HepG2 (cell line): ENCODE measurements at regions not wholly inside any gene's neighbourhood (a gene's known extent, or its start where the extent isn't known, plus 50 kb on each side); places are given as distances from the start of the nearest gene placed in this dataset.

Source experiments
- ATAC-seq: fragments of 200-7000 bp; cut with Tn5 transposase; 3 replicates; pipeline ENCODE4 v1.9.1; 2020; ENCODE audit warnings: mild to moderate bottlenecking, moderate library complexity
- BruUV-seq: library from RNA; stranded (reverse); fragments of 400-500 nt; replicated peaks from 2 replicates; lab custom pipeline; 2021; lab: Mats Ljungman, UMichigan
- CTCF ChIA-PET: fragments of 300-600 bp; formaldehyde crosslinking; extraction: SDS; loops from one replicate; lab custom pipeline; 2021; ENCODE audit warnings: low total read pairs, inconsistent platforms, low intra/inter-chr PET ratio; lab: Yijun Ruan, JAX
- POLR2A ChIA-PET: fragments of 350-600 bp; sonication (Branson Sonifier 250); formaldehyde crosslinking; loops from one replicate; lab custom pipeline; 2020; ENCODE audit warnings: antibody characterized with exemption, inconsistent platforms; lab: Yijun Ruan, JAX
- DNase-seq: peaks from one replicate; pipeline ENCODE4 v3.0.0-alpha.2; 2015; ENCODE audit warnings: low spot score
- FAIRE-seq: peaks from 3 replicates; lab custom pipeline; 2011; peaks lifted over from hg19 to GRCh38; lab: Jason Lieb, UNC
- H2AFZ ChIP-seq: one replicate; pipeline ENCODE4 v1.6.1; 2011; ENCODE audit warnings: low read length, inconsistent platforms
- H3K27ac ChIP-seq: fragments of 300-600 bp; 3 replicates; pipeline ENCODE4 v1.8.0; 2011; ENCODE audit warnings: mixed run types, mild to moderate bottlenecking, mixed read lengths, low read length, inconsistent platforms; ENCODE audit not compliant: insufficient read depth; ENCODE audit errors: extremely low read length
- H3K27me3 ChIP-seq, 2 experiments: fragments of 200-600 bp in 1 of 2; 2 replicates in 1 of 2; 3 replicates in 1 of 2; pipeline versions ENCODE4 v1.6.0 to v1.8.0; 2011; ENCODE audit warnings: low read length in 2 of 2, mild to moderate bottlenecking in 2 of 2, moderate library complexity in 2 of 2, inconsistent platforms in 1 of 2; ENCODE audit not compliant: insufficient read depth in 2 of 2, control insufficient read depth in 1 of 2
- H3K36me3 ChIP-seq, 2 experiments: fragments of 200-600 bp in 1 of 2; replicated peaks in 1 of 2; 2 replicates in 1 of 2; 3 replicates in 1 of 2; pipeline versions ENCODE4 v1.5.1 to v1.8.0; 2011; ENCODE audit warnings: low read length in 2 of 2, inconsistent platforms in 1 of 2; ENCODE audit not compliant: insufficient read depth in 2 of 2, control insufficient read depth in 1 of 2
- H3K4me1 ChIP-seq: 2 replicates; pipeline ENCODE4 v1.5.1; 2012; ENCODE audit warnings: low read length, inconsistent platforms; ENCODE audit not compliant: insufficient read depth
- H3K4me2 ChIP-seq: 2 replicates; pipeline ENCODE4 v1.6.0; 2011; ENCODE audit warnings: low read depth, low read length, inconsistent platforms
- H3K4me3 ChIP-seq, 3 experiments: fragments of 200-600 bp in 1 of 3; sonication (generic), shearing (Covaris generic) in 1 of 3; replicated peaks in 1 of 3; 2 replicates each; pipeline ENCODE4 v1.5.1; 2011 to 2016; ENCODE audit warnings: low read length in 3 of 3, inconsistent platforms in 2 of 3, low read depth in 2 of 3, mild to moderate bottlenecking in 2 of 3, control low read depth in 1 of 3, mixed read lengths in 1 of 3; ENCODE audit not compliant: insufficient read depth in 1 of 3
- H3K79me2 ChIP-seq: one replicate; pipeline ENCODE4 v1.6.1; 2011; ENCODE audit warnings: low read length, inconsistent platforms; ENCODE audit not compliant: insufficient read depth
- H3K9ac ChIP-seq: 2 replicates; pipeline ENCODE4 v1.6.0; 2011; ENCODE audit warnings: mild to moderate bottlenecking, low read depth, low read length, inconsistent platforms; ENCODE audit not compliant: insufficient read depth
- H3K9me3 ChIP-seq: 2 replicates; pipeline ENCODE4 v1.5.1; 2012; ENCODE audit warnings: mild to moderate bottlenecking, low read length
- H4K20me1 ChIP-seq: 2 replicates; pipeline ENCODE4 v1.6.0; 2011; ENCODE audit warnings: inconsistent platforms, mild to moderate bottlenecking, low read length, moderate library complexity; ENCODE audit not compliant: insufficient read depth
- ATF3 ChIP-seq: sonication (generic); formaldehyde crosslinking; IDR thresholded peaks from 2 replicates; pipeline ENCODE4 v1.4.0; 2020; ENCODE audit warnings: missing genetic modification reagents
- CEBPB ChIP-seq: IDR thresholded peaks from 2 replicates; pipeline ENCODE4 v1.6.1; 2011; ENCODE audit warnings: low read depth, low read length, improper control_type of control experiment, borderline replicate concordance
- ELF3 ChIP-seq: IDR thresholded peaks from 2 replicates; pipeline ENCODE4 v1.6.1; 2016; ENCODE audit warnings: missing genetic modification reagents, missing compliant biosample characterization
- GPBP1L1 ChIP-seq: sonication (generic); formaldehyde crosslinking; IDR thresholded peaks from 2 replicates; pipeline ENCODE4 v1.5.0; 2020; ENCODE audit warnings: mild to moderate bottlenecking, missing genetic modification reagents
- HBP1 ChIP-seq: IDR thresholded peaks from 2 replicates; pipeline ENCODE4 v1.6.1; 2016; ENCODE audit warnings: low read depth, control low read depth
- HMG20B ChIP-seq: conservative IDR thresholded peaks from 2 replicates; pipeline ENCODE4 v1.6.1; 2016; ENCODE audit warnings: missing genetic modification reagents, missing compliant biosample characterization
- HOXA5 ChIP-seq: sonication (generic); formaldehyde crosslinking; IDR thresholded peaks from 2 replicates; pipeline ENCODE4 v1.4.0; 2020; ENCODE audit warnings: missing genetic modification reagents
- NBN ChIP-seq: fragments of 450-650 bp; conservative IDR thresholded peaks from 2 replicates; pipeline ENCODE4 v1.6.1; 2017
- TFDP1 ChIP-seq: IDR thresholded peaks from 2 replicates; pipeline ENCODE4 v1.6.1; 2016; ENCODE audit warnings: missing compliant biosample characterization, missing genetic modification reagents, borderline replicate concordance
- WGBS: methylation state at CpG from one replicate; pipeline ENCODE4 v1.1.6; 2017; ENCODE audit warnings: low lambda C conversion rate; 5-methylcytosine and 5-hydroxymethylcytosine counted together
- in situ Hi-C: cut with HindIII; loops from 2 replicates; pipeline ENCODE4 v1.10.0; 2017; ENCODE audit warnings: low pct_unique_long_range_greater_than_20kb; ENCODE audit not compliant: extremely low pct_ligation_motif_present
- intact Hi-C: fragments of 100-400 bp; cut with micrococcal nuclease; formaldehyde crosslinking; loops from one replicate; pipeline ENCODE4 v1.10.0; 2022; ENCODE audit not compliant: unreplicated experiment

GRCh38 chr18:67865400-67865799 is 348.9 kb upstream of the DSEL start:
- in situ Hi-C loops (no loop called here), intact Hi-C loops (no loop called here)
- ChIA-PET POLR2A (no interaction called here), CTCF (no interaction called here)
- BruUV-seq: no TSS peak
- Histone ChIP-seq H3K27me3 (no peaks in the 10 kb centered on the region), H2AFZ (no peak overlapping the region), H3K79me2 (no peaks in the 10 kb centered on the region), H4K20me1 (no peaks in the 10 kb centered on the region), H3K36me3 (no peaks in the 10 kb centered on the region), H3K4me2 (no peak overlapping the region), H3K4me1 (no peaks in the 10 kb centered on the region), H3K27ac (no peak overlapping the region), H3K9me3 (no peaks in the 10 kb centered on the region), H3K4me3 (no peak overlapping the region), H3K9ac (no peak overlapping the region)
- WGBS: 29% methylated on average over 4 of the region's 4 CpGs
- no peak for ATAC-seq
- FAIRE-seq: no peak
- DNase-seq: no peak
- no peak for TF ChIP-seq ATF3 (CRISPR knock-in tag)
- peak; percentile 64; the same call in 1 of the 2 replicates for TF ChIP-seq CEBPB

- Histone ChIP-seq H3K4me3 (no peak overlapping the region), H3K4me2 (no peak overlapping the region), H3K9ac (no peak overlapping the region), H3K27me3 (no peaks in the 10 kb centered on the region), H3K4me1 (no peaks in the 10 kb centered on the region), H3K79me2 (no peaks in the 10 kb centered on the region), H3K9me3 (no peaks in the 10 kb centered on the region), H2AFZ (no peak overlapping the region), H4K20me1 (no peaks in the 10 kb centered on the region), H3K36me3 (no peaks in the 10 kb centered on the region), H3K27ac (no peak overlapping the region)
- ATAC-seq (no peak), FAIRE-seq (no peak), DNase-seq (no peak)
- in situ Hi-C loops (no loop called here), intact Hi-C loops (no loop called here)
- no TSS peak for BruUV-seq
- CTCF ChIA-PET: no interaction called here
- POLR2A ChIA-PET: no interaction called here
- WGBS: 8% methylated on average over 2 of the region's 2 CpGs
- TF ChIP-seq HOXA5 (CRISPR knock-in tag): no peak
- no peak for TF ChIP-seq ELF3 (CRISPR knock-in tag)
- TF ChIP-seq HMG20B: no peak
- no peak for TF ChIP-seq HBP1 (CRISPR knock-in tag)
- no peak for TF ChIP-seq NBN
- no peak for TF ChIP-seq TFDP1 (CRISPR knock-in tag)
- no peak for TF ChIP-seq GPBP1L1
These were observed 348.3 kb upstream of the DSEL start for GRCh38 chr18:67864677-67865340.
